ENCODE measurements at regions not wholly inside any gene's neighbourhood (a gene's known extent, or its start where the extent isn't known, plus 50 kb on each side); places are given as distances from the start of the nearest gene placed in this dataset.
A peak's percentile ranks its signal among the peaks of the same experiment; 100 is the strongest.

GRCh38 chr11:95700471-95700817 lies 89.1 kb downstream of the FAM76B start:
- peak overlapping the region; percentile 40 for H3K4me3 Mint-ChIP-seq

GRCh38 chr11:95699631-95700470 lies 89.7 kb downstream of the FAM76B start:
- peak overlapping the region; percentile 93 for H3K27ac Mint-ChIP-seq
- no peak for DNase-seq

More at GRCh38 chr11:95700471-95700817, 89.1 kb downstream of the FAM76B start:
- Mint-ChIP-seq H3K27ac (peak overlapping the region; percentile 93), H3K36me3 (peaks cover 31% of the 10 kb centered on the region), H3K4me1 (peaks cover 62% of the 10 kb centered on the region), H3K9me3 (peaks cover 7% of the 10 kb centered on the region), H3K27me3 (no peaks in the 10 kb centered on the region)
- DNase-seq: no peak
- CTCF ChIA-PET: interaction anchor here (1.0 to 13.9 kb wide), 2 partner anchors 469 to 543 kb away, joined by 3 to 277 read pairs; partner anchors contain the start of gene SESN3

GRCh38 chr11:95698676-95699557 lies 90.7 kb downstream of the FAM76B start:
- H3K36me3 Mint-ChIP-seq: peaks cover 40% of the 10 kb centered on the region
- CTCF ChIA-PET: interaction anchor here (0.6 to 13.9 kb wide), 4 partner anchors 15 to 542 kb away, joined by 3 to 277 read pairs (median 4); no protein-coding TSS in a partner anchor
- DNase-seq: no peak
- peaks cover 70% of the 10 kb centered on the region for H3K4me1 Mint-ChIP-seq
- no peaks in the 10 kb centered on the region for H3K27me3 Mint-ChIP-seq
- H3K9me3 Mint-ChIP-seq: peaks cover 15% of the 10 kb centered on the region
- no peak overlapping the region for H3K4me3 Mint-ChIP-seq
- H3K27ac Mint-ChIP-seq: peak overlapping the region; percentile 93

More at GRCh38 chr11:95699631-95700470, 89.7 kb downstream of the FAM76B start:
- H3K27me3 Mint-ChIP-seq: no peaks in the 10 kb centered on the region
- CTCF ChIA-PET: interaction anchor here (0.9 to 13.9 kb wide), 4 partner anchors 16 to 543 kb away, joined by 3 to 277 read pairs (median 4); partner anchors contain the start of gene SESN3
- H3K36me3 Mint-ChIP-seq: peaks cover 32% of the 10 kb centered on the region
- peaks cover 8% of the 10 kb centered on the region for H3K9me3 Mint-ChIP-seq
- H3K4me3 Mint-ChIP-seq: peak overlapping the region; percentile 40
- peaks cover 64% of the 10 kb centered on the region for H3K4me1 Mint-ChIP-seq

GRCh38 chr11:95697614-95698408 lies 91.8 kb downstream of the FAM76B start:
- peaks cover 73% of the 10 kb centered on the region for H3K4me1 Mint-ChIP-seq
- CTCF ChIA-PET: interaction anchor here (0.9 to 3.4 kb wide), 3 partner anchors 8 to 17 kb away, joined by 3 to 16 read pairs (median 3); no protein-coding TSS in a partner anchor

GRCh38 chr11:95695181-95695580 lies 94.4 kb downstream of the FAM76B start:
- CTCF ChIA-PET: interaction anchor here (1.3 to 3.6 kb wide), 4 partner anchors 8 to 463 kb away, joined by 3 to 16 read pairs (median 8); partner anchors contain the start of gene SESN3
- peak; percentile 34 for DNase-seq
- Mint-ChIP-seq H3K9me3 (peaks cover 17% of the 10 kb centered on the region), H3K4me3 (no peak overlapping the region), H3K4me1 (peaks cover 57% of the 10 kb centered on the region), H3K27ac (peak overlapping the region; percentile 35), H3K27me3 (no peaks in the 10 kb centered on the region), H3K36me3 (peaks cover 41% of the 10 kb centered on the region)

More at GRCh38 chr11:95697614-95698408, 91.8 kb downstream of the FAM76B start:
- no peak for DNase-seq
- Mint-ChIP-seq H3K27me3 (no peaks in the 10 kb centered on the region), H3K4me3 (no peak overlapping the region), H3K27ac (peak overlapping the region; percentile 56), H3K36me3 (peaks cover 42% of the 10 kb centered on the region), H3K9me3 (peaks cover 17% of the 10 kb centered on the region)

GRCh38 chr11:95693298-95693697 lies 96.3 kb downstream of the FAM76B start:
- Mint-ChIP-seq H3K9me3 (peaks cover 17% of the 10 kb centered on the region), H3K36me3 (peaks cover 37% of the 10 kb centered on the region), H3K4me3 (no peak overlapping the region), H3K27ac (no peak overlapping the region), H3K4me1 (peaks cover 38% of the 10 kb centered on the region), H3K27me3 (no peaks in the 10 kb centered on the region)
- DNase-seq: no peak
- CTCF ChIA-PET: interaction anchor here (0.9 to 3.6 kb wide), 3 partner anchors 12 to 540 kb away, joined by 3 to 11 read pairs (median 3); partner anchors contain the start of gene SESN3

GRCh38 chr11:95692526-95693260 lies 96.9 kb downstream of the FAM76B start:
- H3K27me3 Mint-ChIP-seq: no peaks in the 10 kb centered on the region
- H3K4me3 Mint-ChIP-seq: no peak overlapping the region
- no peak for DNase-seq

GRCh38 chr11:95690100-95690499 lies 99.5 kb downstream of the FAM76B start:
- CTCF ChIA-PET: interaction anchor here (1.3 to 1.9 kb wide), 3 partner anchors 8 to 458 kb away, joined by 3 to 11 read pairs (median 6); partner anchors contain the start of gene SESN3
- Mint-ChIP-seq H3K9me3 (peaks cover 12% of the 10 kb centered on the region), H3K27me3 (no peaks in the 10 kb centered on the region), H3K27ac (no peak overlapping the region), H3K4me3 (no peak overlapping the region), H3K4me1 (peaks cover 28% of the 10 kb centered on the region), H3K36me3 (peaks cover 17% of the 10 kb centered on the region)
- no peak for DNase-seq

More at GRCh38 chr11:95692526-95693260, 96.9 kb downstream of the FAM76B start:
- no peak overlapping the region for H3K27ac Mint-ChIP-seq
- H3K4me1 Mint-ChIP-seq: peaks cover 32% of the 10 kb centered on the region
- peaks cover 31% of the 10 kb centered on the region for H3K36me3 Mint-ChIP-seq
- peaks cover 20% of the 10 kb centered on the region for H3K9me3 Mint-ChIP-seq
- CTCF ChIA-PET: interaction anchor here (0.9 to 1.6 kb wide), 2 partner anchors 13 kb away, joined by 3 to 6 read pairs; no protein-coding TSS in a partner anchor

- peaks cover 33% of the 10 kb centered on the region for H3K4me1 Mint-ChIP-seq
- no peak overlapping the region for H3K4me3 Mint-ChIP-seq
- H3K9me3 Mint-ChIP-seq: peaks cover 6% of the 10 kb centered on the region
- H3K27ac Mint-ChIP-seq: no peak overlapping the region
- peak; percentile 47 for DNase-seq
- CTCF ChIA-PET: interaction anchor here (1.1 to 1.9 kb wide), 4 partner anchors 9 to 536 kb away, joined by 3 to 11 read pairs (median 4); no protein-coding TSS in a partner anchor
- peaks cover 15% of the 10 kb centered on the region for H3K36me3 Mint-ChIP-seq
- H3K27me3 Mint-ChIP-seq: no peaks in the 10 kb centered on the region
These were observed 100.9 kb downstream of the FAM76B start for GRCh38 chr11:95688501-95689222.

GRCh38 chr11:95688015-95688414 lies 101.6 kb downstream of the FAM76B start:
- Mint-ChIP-seq H3K4me1 (peaks cover 39% of the 10 kb centered on the region), H3K4me3 (no peak overlapping the region), H3K27me3 (no peaks in the 10 kb centered on the region), H3K36me3 (peaks cover 16% of the 10 kb centered on the region), H3K9me3 (peaks cover 6% of the 10 kb centered on the region), H3K27ac (no peak overlapping the region)
- CTCF ChIA-PET: interaction anchor here (0.7 to 1.2 kb wide), 3 partner anchors 17 to 535 kb away, joined by 3 to 4 read pairs (median 3); no protein-coding TSS in a partner anchor
- DNase-seq: no peak

GRCh38 chr11:95686265-95686664 lies 103.3 kb downstream of the FAM76B start:
- no peak overlapping the region for H3K27ac Mint-ChIP-seq

GRCh38 chr11:95684701-95685100 lies 104.9 kb downstream of the FAM76B start:
- CTCF ChIA-PET: interaction anchor here (1.5 to 1.8 kb wide), 3 partner anchors 18 to 533 kb away, joined by 4 to 7 read pairs (median 6); no protein-coding TSS in a partner anchor
- peak overlapping the region; percentile 56 for H3K27ac Mint-ChIP-seq
- H3K9me3 Mint-ChIP-seq: peaks cover 6% of the 10 kb centered on the region
- DNase-seq: no peak
- no peak overlapping the region for H3K4me3 Mint-ChIP-seq
- H3K4me1 Mint-ChIP-seq: peaks cover 72% of the 10 kb centered on the region
- H3K27me3 Mint-ChIP-seq: no peaks in the 10 kb centered on the region
- peaks cover 28% of the 10 kb centered on the region for H3K36me3 Mint-ChIP-seq

More at GRCh38 chr11:95686265-95686664, 103.3 kb downstream of the FAM76B start:
- no peak overlapping the region for H3K4me3 Mint-ChIP-seq
- peaks cover 28% of the 10 kb centered on the region for H3K36me3 Mint-ChIP-seq
- peaks cover 6% of the 10 kb centered on the region for H3K9me3 Mint-ChIP-seq
- DNase-seq: no peak
- no peaks in the 10 kb centered on the region for H3K27me3 Mint-ChIP-seq
- CTCF ChIA-PET: interaction anchor here (1.1 kb wide), 1 partner anchor 12 kb away, joined by 3 read pairs; no protein-coding TSS in a partner anchor
- peaks cover 56% of the 10 kb centered on the region for H3K4me1 Mint-ChIP-seq

Measured in activated naive CD4-positive, alpha-beta T cell treated with anti-CD3 and anti-CD28 coated beads, Interleukin-2, amount 10 ng/mL, durations not matched to agents 7 days and 5 days (primary cell).